ENCODE measurements at regions not wholly inside any gene's neighbourhood (a gene's known extent, or its start where the extent isn't known, plus 50 kb on each side); places are given as distances from the start of the nearest gene placed in this dataset.

DNA sequence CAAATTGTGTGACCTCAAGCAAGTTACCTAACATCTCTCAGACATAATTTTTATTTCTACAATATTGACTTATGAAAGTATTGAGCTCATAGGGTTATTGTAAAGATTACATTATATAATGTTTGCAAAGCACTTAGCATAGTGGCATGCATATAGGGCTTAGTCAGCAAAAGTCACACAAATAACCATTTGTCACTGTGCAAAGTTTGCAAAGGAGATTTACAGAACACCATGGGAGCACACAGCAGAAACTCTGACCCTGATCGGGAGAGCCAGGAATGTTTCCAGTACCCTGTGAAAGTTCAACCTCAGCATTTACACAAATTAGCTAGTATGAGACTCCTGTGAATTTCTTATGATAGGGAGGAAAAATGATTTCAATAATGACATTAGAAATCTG, 804.6 kb upstream of the RAG2 start:
- no peaks in the 10 kb centered on the region for H3K9me3 ChIP-seq (ENCODE audit: control insufficient read depth, low read depth, low read length)
- no peak overlapping the region for H4K5ac ChIP-seq (ENCODE audit: insufficient read length, low read depth, low read length)
- no peaks in the 10 kb centered on the region for H4K20me1 ChIP-seq (ENCODE audit: control insufficient read depth, insufficient read depth, insufficient read length)
- H4K91ac ChIP-seq (ENCODE audit: insufficient read length, low read depth, low read length) = no peak overlapping the region
- H2BK15ac ChIP-seq (ENCODE audit: low read depth, low read length) = no peak overlapping the region
- no peak for DNase-seq
- no peak overlapping the region for H3K4ac ChIP-seq (ENCODE audit: low read depth, low read length)
- Mint-ChIP-seq H3K27ac (no peak overlapping the region), H3K4me1 (no peaks in the 10 kb centered on the region), H3K36me3 (ENCODE audit: insufficient read depth in 1 of 3, low read depth in 3 of 3) (peaks cover 0 to 2% (median 0%) of the 10 kb centered on the region in 3 experiments; a peak in 2 of 7 replicates), H3K4me3 (no peak overlapping the region), H3K9me3 (peaks cover 6 to 7% of the 10 kb centered on the region in 2 experiments; a peak in 4 of 5 replicates), H3K27me3 (ENCODE audit: low read depth) (no peaks in the 10 kb centered on the region)
- no peaks in the 10 kb centered on the region for H3K79me2 ChIP-seq (ENCODE audit: insufficient read depth, low read length)
- no peak overlapping the region for H3K18ac ChIP-seq (ENCODE audit: insufficient read length, low read depth, low read length)
- H3K23ac ChIP-seq (ENCODE audit: insufficient read length, low read depth, low read length) = no peak overlapping the region
- no peaks in the 10 kb centered on the region for H3K4me1 ChIP-seq (ENCODE audit: insufficient read depth, low read length)
- no peak overlapping the region for H3K4me2 ChIP-seq (ENCODE audit: insufficient read depth, insufficient read length, low read length)
- no CpG with 5 or more reads among the region's 1 CpG for WGBS (ENCODE audit: extremely low coverage, insufficient read length, low lambda C conversion rate)
- no peaks in the 10 kb centered on the region for H3K79me1 ChIP-seq (ENCODE audit: insufficient read depth, low read depth, low read length, poor library complexity, severe bottlenecking)
- no peak overlapping the region for H2AFZ ChIP-seq (ENCODE audit: low read length)
- no peak overlapping the region for H2AK5ac ChIP-seq (ENCODE audit: insufficient read length, low read length)
- no peak overlapping the region for H2BK20ac ChIP-seq (ENCODE audit: low read depth, low read length, poor library complexity, severe bottlenecking)
- no peak overlapping the region for H3K14ac ChIP-seq (ENCODE audit: insufficient read depth, low read length)
- H3K9ac ChIP-seq (ENCODE audit: extremely low read depth, insufficient read length, low read length) = no peak overlapping the region
- no peak overlapping the region for H3K27ac ChIP-seq (ENCODE audit: insufficient read length, low read depth, low read length)
- H2BK5ac ChIP-seq (ENCODE audit: insufficient read length, low read length) = no peak overlapping the region
- H3K23me2 ChIP-seq (ENCODE audit: insufficient read length, low read depth, low read length, poor library complexity, severe bottlenecking) = no peaks in the 10 kb centered on the region
- TF ChIP-seq, protein P1, sequence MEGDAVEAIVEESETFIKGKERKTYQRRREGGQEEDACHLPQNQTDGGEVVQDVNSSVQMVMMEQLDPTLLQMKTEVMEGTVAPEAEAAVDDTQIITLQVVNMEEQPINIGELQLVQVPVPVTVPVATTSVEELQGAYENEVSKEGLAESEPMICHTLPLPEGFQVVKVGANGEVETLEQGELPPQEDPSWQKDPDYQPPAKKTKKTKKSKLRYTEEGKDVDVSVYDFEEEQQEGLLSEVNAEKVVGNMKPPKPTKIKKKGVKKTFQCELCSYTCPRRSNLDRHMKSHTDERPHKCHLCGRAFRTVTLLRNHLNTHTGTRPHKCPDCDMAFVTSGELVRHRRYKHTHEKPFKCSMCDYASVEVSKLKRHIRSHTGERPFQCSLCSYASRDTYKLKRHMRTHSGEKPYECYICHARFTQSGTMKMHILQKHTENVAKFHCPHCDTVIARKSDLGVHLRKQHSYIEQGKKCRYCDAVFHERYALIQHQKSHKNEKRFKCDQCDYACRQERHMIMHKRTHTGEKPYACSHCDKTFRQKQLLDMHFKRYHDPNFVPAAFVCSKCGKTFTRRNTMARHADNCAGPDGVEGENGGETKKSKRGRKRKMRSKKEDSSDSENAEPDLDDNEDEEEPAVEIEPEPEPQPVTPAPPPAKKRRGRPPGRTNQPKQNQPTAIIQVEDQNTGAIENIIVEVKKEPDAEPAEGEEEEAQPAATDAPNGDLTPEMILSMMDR (conservative IDR thresholded peaks at IDR 0.05) = no peak
- H3K56ac ChIP-seq (ENCODE audit: insufficient read length, low read depth, low read length) = no peak overlapping the region
- H4K8ac ChIP-seq (replicated peaks; ENCODE audit: insufficient read length, low read depth, low read length) = no peak overlapping the region
- no peak overlapping the region for H2BK120ac ChIP-seq (ENCODE audit: low read depth, low read length, poor library complexity, severe bottlenecking)
- no peaks in the 10 kb centered on the region for H3K27me3 ChIP-seq (ENCODE audit: insufficient read depth, low read length)
- no peak overlapping the region for H3T11ph ChIP-seq (ENCODE audit: low read length)
- no peak overlapping the region for H2BK12ac ChIP-seq (ENCODE audit: insufficient read length, low read depth, low read length)
